ENCODE measurements at regions not wholly inside any gene's neighbourhood (a gene's known extent, or its start where the extent isn't known, plus 50 kb on each side); places are given as distances from the start of the nearest gene placed in this dataset.

GRCh38 chr3:190242147-190242546, 80.1 kb downstream of the CLDN1 start:
- H3K4me3 ChIP-seq: no peak overlapping the region
- ATAC-seq (no peak), DNase-seq (ENCODE audit: low read depth, low spot score) (no peak), FAIRE-seq (no peak)
- ChIA-PET RAD21 (ENCODE audit: unreplicated experiment) (no interaction called here), CTCF (no interaction called here), POLR2A (no interaction called here), SMC1A (ENCODE audit: uncharacterized antibody, unreplicated experiment) (no interaction called here)
- intact Hi-C loops (cut with micrococcal nuclease; ENCODE audit: unreplicated experiment) (no loop called here), in situ Hi-C loops (cut with MboI) (no loop called here)
- H4K20me1 ChIP-seq (ENCODE audit: control insufficient read depth, insufficient read depth): no peaks in the 10 kb centered on the region
- no peaks in the 10 kb centered on the region for H3K27me3 ChIP-seq (replicated peaks in 1 of 2; ENCODE audit: control insufficient read depth in 2 of 2, insufficient read depth in 2 of 2, low read length in 1 of 2)
- no peak overlapping the region for H3K27ac ChIP-seq (ENCODE audit: control insufficient read depth, insufficient read depth)
- H3K36me3 ChIP-seq (ENCODE audit: control insufficient read depth in 2 of 2, insufficient read depth in 2 of 2, low read length in 1 of 2): no peaks in the 10 kb centered on the region
- no peak overlapping the region for H3K9ac ChIP-seq (ENCODE audit: control insufficient read depth, insufficient read depth, low read length)
- no peaks in the 10 kb centered on the region; the same call in 2 of the 3 replicates for H3K9me3 ChIP-seq (replicated peaks; ENCODE audit: control insufficient read depth, insufficient read depth, low read length)
- H2AFZ ChIP-seq (ENCODE audit: control insufficient read depth, low read depth, low read length): no peak overlapping the region
- 20% methylated on average over 2 of the region's 2 CpGs for WGBS (ENCODE audit: insufficient coverage, insufficient replicate concordance, low lambda C conversion rate, missing lambda C conversion rate)
- no TSS peak for BruUV-seq (replicated peaks)
- TF ChIP-seq HCFC1 (IDR thresholded peaks at IDR 0.05; ENCODE audit: low read length) (no peak), MYB (IDR thresholded peaks at IDR 0.05; ENCODE audit: borderline replicate concordance, low read depth, low read length) (no peak), CTCF (IDR thresholded peaks at IDR 0.05 in 2 of 3, conservative IDR thresholded peaks at IDR 0.05 in 1 of 3; ENCODE audit: control insufficient read depth in 2 of 3, extremely low read depth in 1 of 3, insufficient read depth in 1 of 3, low read depth in 3 of 3, low read length in 3 of 3) (no peak), RFX5 (IDR thresholded peaks at IDR 0.05; ENCODE audit: low read depth, low read length) (no peak), ATF3 (IDR thresholded peaks at IDR 0.05; ENCODE audit: borderline replicate concordance, extremely low read depth, low read depth, low read length) (no peak), ZNF207 (IDR thresholded peaks at IDR 0.05; ENCODE audit: borderline replicate concordance) (no peak), IRF5 (IDR thresholded peaks at IDR 0.05; ENCODE audit: borderline replicate concordance) (no peak), SREBF2 (IDR thresholded peaks at IDR 0.05; ENCODE audit: low read length) (no peak), ZBED1 (IDR thresholded peaks at IDR 0.05; ENCODE audit: borderline replicate concordance) (no peak), ZNF687 (IDR thresholded peaks at IDR 0.05) (no peak), RUNX3 (IDR thresholded peaks at IDR 0.05; ENCODE audit: low read length) (no peak), ZNF217 (IDR thresholded peaks at IDR 0.05) (no peak), BRCA1 (IDR thresholded peaks at IDR 0.05; ENCODE audit: low read depth, low read length) (no peak), EZH2 (IDR thresholded peaks at IDR 0.05; ENCODE audit: borderline replicate concordance, control insufficient read depth, low read depth, low read length) (no peak)
- H3K79me2 ChIP-seq (ENCODE audit: control insufficient read depth, insufficient read depth, low read length): no peaks in the 10 kb centered on the region
- no peak overlapping the region for H3K4me2 ChIP-seq (ENCODE audit: control insufficient read depth, insufficient read depth)
- no peaks in the 10 kb centered on the region for H3K4me1 ChIP-seq (ENCODE audit: control insufficient read depth, insufficient read depth, low read length)

Data from GM12878 (cell line).